Heart right ventricle (tissue), 16 donors: ENCODE measurements at regions not wholly inside any gene's neighbourhood (a gene's known extent, or its start where the extent isn't known, plus 50 kb on each side); places are given as distances from the start of the nearest gene placed in this dataset.

Experiments used
- ATAC-seq, 8 donors: fragments of 200-7000 bp; cut with Tn5 transposase; one replicate each; pipeline ENCODE4 v1.9.1; 2020; ENCODE audit warnings: mild to moderate bottlenecking in 8 of 8, moderate library complexity in 8 of 8, moderate number of reproducible peaks in 1 of 8
- DNase-seq, 2 donors: peaks; one replicate each; pipeline ENCODE4 v3.0.0-alpha.2; 2020
- H3K27ac ChIP-seq, 10 donors: fragments of 200-600 bp; sonication (generic) in 2 of 10; one replicate each; pipeline versions ENCODE4 v1.5.0 to v1.8.0; 2020 to 2022; ENCODE audit warnings: mild to moderate bottlenecking in 3 of 10
- H3K27me3 ChIP-seq, 7 donors: fragments of 200-600 bp; one replicate each; pipeline ENCODE4 v1.8.0; 2021 to 2022; ENCODE audit warnings: mild to moderate bottlenecking in 2 of 7
- H3K36me3 ChIP-seq, 9 donors: fragments of 200-600 bp; sonication (generic) in 1 of 9; one replicate each; pipeline versions ENCODE4 v1.5.0 to v1.8.0; 2020 to 2022; ENCODE audit warnings: mild to moderate bottlenecking in 2 of 9
- H3K4me1 ChIP-seq, 9 donors: fragments of 200-600 bp; sonication (generic) in 1 of 9; one replicate each; pipeline versions ENCODE4 v1.5.0 to v1.8.0; 2020 to 2022; ENCODE audit warnings: mild to moderate bottlenecking in 4 of 9
- H3K4me3 ChIP-seq, 10 donors: fragments of 200-600 bp; sonication (generic) in 2 of 10; one replicate each; pipeline versions ENCODE4 v1.5.0 to v1.8.0; 2020 to 2022; ENCODE audit warnings: mild to moderate bottlenecking in 7 of 10, moderate library complexity in 2 of 10
- H3K9me3 ChIP-seq, 11 donors: fragments of 200-600 bp in 10 of 11; sonication (generic) in 2 of 11; one replicate each; pipeline versions ENCODE4 v1.5.0 to v1.8.0; 2013 to 2022; ENCODE audit warnings: mild to moderate bottlenecking in 2 of 11, control low read depth in 1 of 11, moderate library complexity in 1 of 11
- CTCF ChIP-seq, 9 donors: fragments of 200-600 bp; sonication (generic) in 2 of 9; IDR thresholded peaks; one replicate each; pipeline versions ENCODE4 v1.5.0 to v1.8.0; 2021 to 2022; ENCODE audit warnings: antibody characterized with exemption in 9 of 9, mild to moderate bottlenecking in 5 of 9, moderate library complexity in 1 of 9
- WGBS, 2 donors: extraction: QIAGEN DNeasy Blood & Tissue Kit; methylation state at CpG; one replicate each; pipeline ENCODE4 v1.1.7; 2013; ENCODE audit warnings: inconsistent platforms in 1 of 2; 5-methylcytosine and 5-hydroxymethylcytosine counted together
- intact Hi-C, 10 donors: fragments of 100-400 bp; cut with DNase I; formaldehyde crosslinking; loops; one replicate each; pipeline versions ENCODE4 v1.11.1 to v1.14.2; 2022
- donor health status: Arrhythmogenic right ventricular cardiomyopathy.
- donor health status: ischemic (EF 13 %, LVEDD 7.1; RV severe dilation, severe dysfunction).
- donor health status: healthy with polysubstance abuse.
- donor health status: DM: no; HTN: yes; CAD: no.
- donor health status: DM: no; HTN: no; CAD: no.
- donor health status: ischemic (EF 25% LVEDD 6.9; RV normal size, moderate dysfunction).
- donor health status: ischemic (EF 25% LVEDD 5.7; RV mildly dilated, moderate dysfunction).
- donor health status: healthy.
- donor health status: DM: yes; HTN: yes; CAD: no.
- donor health status: Ischemic cardiomyopathy.
- donor health status: ischemic (EF 35%, LVEDD 5.7; RV mildly dilated, moderate dysfunction).
- donor health status: nonischemic (EF 11% LVEDD 7.7; RV severe dilation, severe dysfunction).
- donor health status: DM: yes; HTN: yes; CAD: no.
- donor health status: PGD.
- donor health status: ischemic (EF 29% LVEDD 5.4; RV normal size, mild dysfunction).
- donor health status: nonischemic (EF 23%, LVEDD 6.1; RV moderate dilation, normal function).

GRCh38 chr18:40577981-40578365 lies 1377.1 kb upstream of the PIK3C3 start:
- Histone ChIP-seq H3K36me3 (no peaks in the 10 kb centered on the region), H3K27me3 (no peaks in the 10 kb centered on the region), H3K4me3 (no peak overlapping the region), H3K4me1 (no peaks in the 10 kb centered on the region), H3K9me3 (no peaks in the 10 kb centered on the region), H3K27ac (no peak overlapping the region)
- ATAC-seq (no peak), DNase-seq (no peak)
- WGBS, 2 donors, result 54 to 72% methylated on average over 4 of the region's 4 CpGs
- intact Hi-C loops, result loop anchor here in 1 of 10 donors (10.0 kb wide), 1 partner anchor 57 kb away; no protein-coding TSS in a partner anchor
- TF ChIP-seq CTCF (IDR thresholded peaks at IDR 0.05), result no peak

GRCh38 chr18:40577239-40577980 lies 1377.6 kb upstream of the PIK3C3 start:
- H3K36me3 ChIP-seq, result no peaks in the 10 kb centered on the region
- intact Hi-C loops, result loop anchor here in 1 of 10 donors (10.0 kb wide), 1 partner anchor 57 kb away; no protein-coding TSS in a partner anchor
- no peak for TF ChIP-seq CTCF (IDR thresholded peaks at IDR 0.05)
- ATAC-seq, result no peak
- no peak overlapping the region for H3K27ac ChIP-seq
- H3K9me3 ChIP-seq, result no peaks in the 10 kb centered on the region
- WGBS, 2 donors, result 81 to 90% methylated on average over 5 of the region's 5 CpGs
- DNase-seq, result no peak
- H3K4me3 ChIP-seq, result no peak overlapping the region
- no peaks in the 10 kb centered on the region for H3K4me1 ChIP-seq
- no peaks in the 10 kb centered on the region for H3K27me3 ChIP-seq

- no peak for TF ChIP-seq CTCF (IDR thresholded peaks at IDR 0.05)
- ATAC-seq (no peak), DNase-seq (no peak)
- H3K4me1 ChIP-seq, result no peaks in the 10 kb centered on the region
- no peak overlapping the region for H3K27ac ChIP-seq
- H3K9me3 ChIP-seq, result no peaks in the 10 kb centered on the region
- H3K36me3 ChIP-seq, result no peaks in the 10 kb centered on the region
- 56 to 67% methylated on average over 4 of the region's 4 CpGs for WGBS, 2 donors
- H3K4me3 ChIP-seq, result no peak overlapping the region
- H3K27me3 ChIP-seq, result no peaks in the 10 kb centered on the region
- intact Hi-C loops, result loop anchor here in 1 of 10 donors (10.0 kb wide), 1 partner anchor 58 kb away; no protein-coding TSS in a partner anchor
These were observed 1378.4 kb upstream of the PIK3C3 start for GRCh38 chr18:40576507-40577115.

GRCh38 chr18:40570615-40571014 lies 1384.4 kb upstream of the PIK3C3 start:
- no peak overlapping the region for H3K4me3 ChIP-seq
- no peaks in the 10 kb centered on the region for H3K4me1 ChIP-seq
- no peaks in the 10 kb centered on the region for H3K27me3 ChIP-seq
- no peak for ATAC-seq
- 63 to 80% methylated on average over 1 of the region's 1 CpG for WGBS, 2 donors
- no peak for TF ChIP-seq CTCF (IDR thresholded peaks at IDR 0.05)
- H3K9me3 ChIP-seq, result no peaks in the 10 kb centered on the region
- no peak overlapping the region for H3K27ac ChIP-seq
- intact Hi-C loops, result loop anchor here in 1 of 10 donors (10.0 kb wide), 1 partner anchor 64 kb away; no protein-coding TSS in a partner anchor
- no peaks in the 10 kb centered on the region for H3K36me3 ChIP-seq
- DNase-seq, result no peak
